Osteocyte (in vitro differentiated cells): ENCODE measurements at regions not wholly inside any gene's neighbourhood (a gene's known extent, or its start where the extent isn't known, plus 50 kb on each side); places are given as distances from the start of the nearest gene placed in this dataset.

ENCODE experiments used
- DNase-seq: peaks from one replicate; pipeline ENCODE4 v3.0.0; 2021; ENCODE audit warnings: mixed read lengths; ENCODE audit not compliant: unreplicated experiment; ENCODE audit errors: extremely low spot score
- H3K27ac Mint-ChIP-seq: one replicate; pipeline ENCODE4 v1.8.0; 2021; ENCODE audit warnings: mild to moderate bottlenecking, mixed read lengths; ENCODE audit not compliant: unreplicated experiment
- H3K27me3 Mint-ChIP-seq: one replicate; pipeline ENCODE4 v1.8.0; 2021; ENCODE audit warnings: mixed read lengths; ENCODE audit not compliant: unreplicated experiment
- H3K36me3 Mint-ChIP-seq: one replicate; pipeline ENCODE4 v1.8.0; 2021; ENCODE audit warnings: mixed read lengths; ENCODE audit not compliant: unreplicated experiment
- H3K4me1 Mint-ChIP-seq: one replicate; pipeline ENCODE4 v1.8.0; 2021; ENCODE audit warnings: mixed read lengths; ENCODE audit not compliant: unreplicated experiment
- H3K4me3 Mint-ChIP-seq: one replicate; pipeline ENCODE4 v1.8.0; 2021; ENCODE audit warnings: mild to moderate bottlenecking, moderate library complexity, mixed read lengths; ENCODE audit not compliant: unreplicated experiment
- H3K9me3 Mint-ChIP-seq: one replicate; pipeline ENCODE4 v1.8.0; 2021; ENCODE audit warnings: mixed read lengths; ENCODE audit not compliant: unreplicated experiment
- TF ChIP-seq, protein P1 (sequence below): fragments of 200-600 bp; sonication (generic); IDR thresholded peaks from 2 replicates; pipeline ENCODE4 v1.5.0; 2021; ENCODE audit warnings: antibody characterized with exemption, mild to moderate bottlenecking, moderate library complexity

DNA sequence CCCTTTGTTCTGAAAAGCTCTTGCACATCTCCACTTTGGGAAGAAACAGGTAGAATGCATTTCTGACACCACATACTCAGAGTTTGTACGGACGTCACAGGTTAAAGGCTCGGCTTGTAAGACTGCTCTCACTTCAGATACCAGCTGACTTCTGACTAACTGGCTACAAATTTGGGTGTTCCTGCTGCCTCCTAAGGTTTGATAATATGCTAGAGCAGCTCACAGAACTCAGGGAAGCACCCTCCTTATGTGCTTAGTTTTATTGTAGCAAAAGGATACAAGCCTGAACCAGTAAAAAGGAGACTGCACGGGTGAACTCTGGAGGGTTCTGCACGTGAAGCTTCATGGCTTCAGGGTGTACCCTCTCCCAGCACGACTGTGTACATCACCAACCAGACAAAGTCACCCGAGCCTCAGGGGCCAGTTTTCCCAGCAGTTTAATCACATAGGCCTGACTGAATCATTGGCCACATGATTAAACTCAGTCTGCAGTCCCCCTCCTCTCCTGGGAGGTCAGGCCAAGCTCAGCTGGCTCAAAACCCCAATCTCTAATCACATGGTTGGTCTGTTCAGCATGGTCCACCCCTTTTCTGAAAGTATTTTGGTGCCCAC is 749.5 kb upstream of the RAB6C start:
- Mint-ChIP-seq H3K36me3 (no peaks in the 10 kb centered on the region), H3K4me1 (no peaks in the 10 kb centered on the region), H3K9me3 (no peaks in the 10 kb centered on the region), H3K27ac (no peak overlapping the region), H3K27me3 (no peaks in the 10 kb centered on the region), H3K4me3 (no peak overlapping the region)
- no peak for DNase-seq
- TF ChIP-seq, protein P1, sequence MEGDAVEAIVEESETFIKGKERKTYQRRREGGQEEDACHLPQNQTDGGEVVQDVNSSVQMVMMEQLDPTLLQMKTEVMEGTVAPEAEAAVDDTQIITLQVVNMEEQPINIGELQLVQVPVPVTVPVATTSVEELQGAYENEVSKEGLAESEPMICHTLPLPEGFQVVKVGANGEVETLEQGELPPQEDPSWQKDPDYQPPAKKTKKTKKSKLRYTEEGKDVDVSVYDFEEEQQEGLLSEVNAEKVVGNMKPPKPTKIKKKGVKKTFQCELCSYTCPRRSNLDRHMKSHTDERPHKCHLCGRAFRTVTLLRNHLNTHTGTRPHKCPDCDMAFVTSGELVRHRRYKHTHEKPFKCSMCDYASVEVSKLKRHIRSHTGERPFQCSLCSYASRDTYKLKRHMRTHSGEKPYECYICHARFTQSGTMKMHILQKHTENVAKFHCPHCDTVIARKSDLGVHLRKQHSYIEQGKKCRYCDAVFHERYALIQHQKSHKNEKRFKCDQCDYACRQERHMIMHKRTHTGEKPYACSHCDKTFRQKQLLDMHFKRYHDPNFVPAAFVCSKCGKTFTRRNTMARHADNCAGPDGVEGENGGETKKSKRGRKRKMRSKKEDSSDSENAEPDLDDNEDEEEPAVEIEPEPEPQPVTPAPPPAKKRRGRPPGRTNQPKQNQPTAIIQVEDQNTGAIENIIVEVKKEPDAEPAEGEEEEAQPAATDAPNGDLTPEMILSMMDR: no peak

DNA sequence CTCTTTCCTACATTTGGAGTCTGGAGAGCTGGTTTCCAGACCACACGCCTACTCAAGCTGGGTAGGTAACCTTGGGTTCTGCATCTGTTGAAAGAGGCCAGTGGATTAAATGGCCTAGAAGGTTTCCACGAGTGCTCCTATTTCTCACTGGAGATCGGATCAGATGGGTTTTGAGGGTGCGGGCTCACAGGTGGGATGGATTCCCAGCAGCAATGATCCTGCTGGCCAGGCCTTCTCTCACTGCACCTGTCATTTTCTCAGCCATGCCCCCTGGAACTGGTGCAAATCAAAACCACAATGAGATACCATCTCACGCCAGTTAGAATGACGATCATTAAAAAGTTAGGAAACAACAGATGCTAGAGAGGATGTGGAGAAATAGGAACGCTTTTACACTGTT is 747.5 kb upstream of the RAB6C start:
- no peaks in the 10 kb centered on the region for H3K27me3 Mint-ChIP-seq
- H3K9me3 Mint-ChIP-seq: peaks cover 4% of the 10 kb centered on the region
- TF ChIP-seq, protein P1: no peak
- no peaks in the 10 kb centered on the region for H3K36me3 Mint-ChIP-seq
- H3K27ac Mint-ChIP-seq: no peak overlapping the region
- no peaks in the 10 kb centered on the region for H3K4me1 Mint-ChIP-seq
- no peak for DNase-seq
- no peak overlapping the region for H3K4me3 Mint-ChIP-seq

DNA sequence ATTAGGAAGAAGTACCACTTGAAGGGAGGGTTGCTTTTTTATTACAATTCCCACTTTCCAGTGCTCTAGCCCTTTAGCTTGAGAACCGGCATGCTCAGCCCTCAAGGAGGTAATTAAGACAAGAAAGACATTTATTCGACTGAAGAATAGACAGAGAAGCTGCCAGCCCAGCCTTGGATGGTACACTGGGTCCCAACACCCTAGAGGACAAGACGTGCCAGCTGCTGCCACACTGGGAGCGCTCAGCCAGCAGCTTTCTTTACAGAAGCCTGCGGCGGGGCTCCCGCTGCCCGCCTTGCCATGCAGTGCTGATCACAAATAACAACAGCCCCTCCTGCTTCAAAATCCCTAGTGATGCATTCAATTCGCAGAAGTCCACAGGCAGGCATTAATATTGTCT is 746.3 kb upstream of the RAB6C start:
- peaks cover 9% of the 10 kb centered on the region for H3K9me3 Mint-ChIP-seq
- TF ChIP-seq, protein P1: no peak

DNA sequence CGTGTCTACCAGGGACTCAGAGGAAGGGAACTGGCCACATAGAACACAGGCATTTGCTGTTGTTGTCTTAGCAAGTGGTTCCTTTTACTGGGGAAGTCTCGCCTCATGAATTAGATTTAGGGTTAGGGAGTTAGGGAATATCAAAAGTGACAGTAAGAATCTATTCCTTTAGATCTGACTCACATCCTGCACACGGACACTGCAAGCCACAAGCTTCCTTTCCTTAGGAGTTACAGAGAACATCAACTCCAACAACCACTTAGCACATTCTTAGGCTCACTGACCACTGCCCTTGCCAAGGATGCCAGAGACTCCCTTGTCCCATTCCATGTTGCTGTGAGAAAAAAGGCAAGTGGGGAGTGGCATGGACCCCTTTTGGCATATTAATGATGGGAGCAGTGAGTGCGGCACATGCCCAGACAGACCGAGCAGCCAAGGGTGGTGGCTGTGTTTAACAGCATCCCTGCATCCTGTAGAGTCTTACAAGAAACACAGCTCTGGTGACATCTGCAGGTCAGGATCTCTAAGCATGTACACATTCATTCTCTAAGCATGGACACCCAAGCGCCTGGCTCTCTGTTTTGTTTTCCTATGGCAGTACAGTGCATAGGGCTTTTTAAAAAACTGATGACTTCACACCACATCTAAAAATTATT is 745.6 kb upstream of the RAB6C start:
- H3K9me3 Mint-ChIP-seq: peaks cover 9% of the 10 kb centered on the region
- DNase-seq: no peak
- H3K27me3 Mint-ChIP-seq: no peaks in the 10 kb centered on the region
- H3K4me1 Mint-ChIP-seq: no peaks in the 10 kb centered on the region
- no peak overlapping the region for H3K4me3 Mint-ChIP-seq
- H3K36me3 Mint-ChIP-seq: no peaks in the 10 kb centered on the region
- TF ChIP-seq, protein P1: no peak
- no peak overlapping the region for H3K27ac Mint-ChIP-seq

More for the DNA sequence above, 746.3 kb upstream of the RAB6C start:
- no peak for DNase-seq
- Mint-ChIP-seq H3K4me3 (no peak overlapping the region), H3K27me3 (no peaks in the 10 kb centered on the region), H3K36me3 (no peaks in the 10 kb centered on the region), H3K4me1 (no peaks in the 10 kb centered on the region), H3K27ac (no peak overlapping the region)

DNA sequence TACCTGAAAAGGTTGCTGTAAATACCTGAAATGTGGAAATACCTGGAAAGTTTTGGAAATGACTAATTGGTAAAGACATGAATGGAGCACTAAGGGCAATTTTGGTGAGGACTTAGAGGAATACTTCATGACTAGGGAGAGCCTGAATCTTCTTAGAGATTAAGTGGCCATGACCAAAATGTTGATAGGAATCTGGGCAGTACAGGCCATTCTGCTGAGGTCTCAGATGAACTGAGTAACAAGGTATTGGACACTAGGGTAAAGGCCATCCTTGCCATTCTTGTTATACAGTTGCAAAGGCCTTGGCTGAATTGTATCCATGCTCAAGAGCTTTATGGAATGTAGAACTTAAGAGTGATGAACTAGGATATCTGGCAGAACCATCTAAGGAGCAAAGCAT is 742.9 kb upstream of the RAB6C start:
- Mint-ChIP-seq H3K27ac (no peak overlapping the region), H3K36me3 (no peaks in the 10 kb centered on the region), H3K4me1 (no peaks in the 10 kb centered on the region), H3K4me3 (no peak overlapping the region), H3K9me3 (peaks cover 16% of the 10 kb centered on the region), H3K27me3 (no peaks in the 10 kb centered on the region)
- no peak for DNase-seq
- TF ChIP-seq, protein P1: no peak
